ENCODE measurements at regions not wholly inside any gene's neighbourhood (a gene's known extent, or its start where the extent isn't known, plus 50 kb on each side); places are given as distances from the start of the nearest gene placed in this dataset.

GRCh38 chr10:78374331-78375028 lies 340.8 kb downstream of the RPS24 start:
- no peak for TF ChIP-seq CTCF (IDR thresholded peaks at IDR 0.05)
- no peak for TF ChIP-seq POLR2A (IDR thresholded peaks at IDR 0.05)

Data from thyroid gland (tissue), 4 donors.